SKM-1 treated with dmso at 0.1 percent for 144 hours (cell line): ENCODE measurements at regions not wholly inside any gene's neighbourhood (a gene's known extent, or its start where the extent isn't known, plus 50 kb on each side); places are given as distances from the start of the nearest gene placed in this dataset.
"Not testable (repeated sequence)": the region's sequence is repeated elsewhere in the genome, so short reads cannot be mapped to it uniquely, and the experiment has no call there.

Source experiments
- DNase-seq: peaks from one replicate; lab custom pipeline; 2025; ENCODE audit not compliant: unreplicated experiment; lab: John Stamatoyannopoulos, UW

DNA sequence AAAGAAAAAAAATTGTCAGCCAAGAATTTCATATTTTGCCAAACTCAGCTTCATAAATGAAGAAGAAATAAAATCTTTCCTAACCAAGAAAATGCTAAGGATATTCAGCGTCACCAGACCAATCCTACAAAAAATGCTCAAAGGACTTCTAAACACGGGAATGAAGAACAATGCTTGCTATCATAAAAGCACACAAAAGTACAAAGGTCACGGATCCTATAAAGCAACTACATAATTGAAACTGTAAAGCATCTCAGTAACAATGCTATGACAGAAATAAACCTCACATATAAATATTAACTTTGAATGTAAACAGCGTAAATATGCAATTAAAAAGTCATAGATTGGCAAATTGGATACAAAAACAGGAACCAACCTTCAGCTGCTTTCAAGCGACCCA, 1314.6 kb upstream of the GYPC start:
- DNase-seq, result no peak

DNA sequence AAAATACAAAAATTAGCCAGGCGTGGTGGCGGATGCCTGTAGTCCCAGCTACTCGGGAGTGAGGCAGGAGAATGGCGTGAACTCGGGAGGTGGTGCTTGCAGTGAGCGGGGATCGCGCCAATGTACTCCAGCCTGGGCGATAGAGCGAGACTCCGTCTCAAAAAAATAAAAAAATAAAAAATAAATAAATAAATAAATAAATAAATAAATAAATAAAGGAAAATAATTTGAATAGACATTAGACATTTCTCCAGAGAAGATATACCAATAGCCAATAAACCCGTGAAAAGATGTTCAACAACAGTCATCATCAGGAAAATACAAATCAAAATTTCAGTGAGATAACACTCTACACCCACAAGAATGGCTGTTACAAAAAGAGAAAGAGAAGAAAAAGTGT, 1302.4 kb upstream of the GYPC start:
- not testable (repeated sequence) for DNase-seq

DNA sequence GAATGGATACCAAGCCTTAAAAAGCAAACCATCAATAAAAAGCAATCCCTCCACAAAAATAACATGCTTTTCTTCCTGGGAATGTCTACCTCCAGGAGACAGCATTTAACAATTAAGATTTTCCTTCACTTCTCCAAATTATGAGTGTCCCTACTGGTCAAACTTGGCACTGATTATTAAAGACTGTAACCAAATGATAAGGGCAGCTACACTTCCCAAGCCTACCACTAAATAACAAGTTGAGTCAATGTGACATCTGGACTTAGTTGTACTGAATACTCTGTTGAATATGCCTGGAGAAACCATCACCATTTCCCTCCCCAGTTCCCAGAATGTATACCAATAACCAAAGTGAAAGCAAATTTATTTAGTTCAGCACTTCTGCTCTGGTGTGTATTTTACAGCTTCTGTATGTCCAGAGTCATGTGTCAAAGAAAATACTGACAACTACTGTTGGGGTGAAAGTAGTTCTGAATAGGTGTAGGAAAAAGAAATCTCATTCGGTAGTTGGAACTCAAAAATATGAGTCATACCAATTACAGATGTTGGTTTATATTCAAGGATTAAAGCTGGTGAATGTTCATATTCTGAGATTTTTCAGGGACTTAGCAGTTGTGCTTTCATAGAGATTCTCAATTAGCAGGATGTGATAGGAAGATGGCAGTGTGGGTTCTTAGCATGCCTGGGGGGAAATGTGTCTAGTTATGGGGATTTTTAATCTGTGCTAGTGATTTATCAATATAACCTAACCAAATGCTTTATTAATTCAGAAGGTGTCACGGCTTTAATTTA, 1291.6 kb upstream of the GYPC start:
- no peak for DNase-seq

DNA sequence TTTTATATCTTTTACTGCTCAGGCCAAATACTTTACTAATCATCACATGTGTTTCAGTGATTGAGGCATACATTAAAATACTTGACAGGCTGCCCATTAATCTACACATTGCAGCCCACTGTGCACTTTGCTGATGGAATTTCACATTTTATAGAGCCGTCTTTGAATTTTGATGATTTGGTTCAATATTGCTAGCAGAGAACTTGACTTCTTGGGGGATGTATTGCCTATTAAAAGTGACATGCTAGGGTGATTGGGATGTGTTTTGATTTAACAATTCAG, 1291.0 kb upstream of the GYPC start:
- DNase-seq, result no peak

DNA sequence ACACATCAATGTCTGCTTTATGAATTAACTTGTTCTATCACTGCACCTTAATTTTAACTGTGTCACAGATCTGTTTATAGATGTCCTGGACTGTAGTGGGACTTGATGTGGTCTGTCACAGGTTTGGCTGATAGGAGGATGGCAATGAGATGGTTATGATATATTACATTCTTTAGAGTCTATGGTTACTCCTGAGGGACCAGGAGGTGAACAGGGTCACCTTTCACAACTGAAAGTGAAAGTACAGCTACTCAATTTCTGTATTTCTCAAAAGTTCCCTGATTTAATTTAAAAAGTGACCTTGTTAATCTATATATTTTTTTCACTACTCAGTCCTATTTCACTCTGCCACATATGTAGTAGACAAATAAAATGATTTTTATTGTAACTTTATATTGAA, 1284.1 kb upstream of the GYPC start:
- DNase-seq, result no peak

DNA sequence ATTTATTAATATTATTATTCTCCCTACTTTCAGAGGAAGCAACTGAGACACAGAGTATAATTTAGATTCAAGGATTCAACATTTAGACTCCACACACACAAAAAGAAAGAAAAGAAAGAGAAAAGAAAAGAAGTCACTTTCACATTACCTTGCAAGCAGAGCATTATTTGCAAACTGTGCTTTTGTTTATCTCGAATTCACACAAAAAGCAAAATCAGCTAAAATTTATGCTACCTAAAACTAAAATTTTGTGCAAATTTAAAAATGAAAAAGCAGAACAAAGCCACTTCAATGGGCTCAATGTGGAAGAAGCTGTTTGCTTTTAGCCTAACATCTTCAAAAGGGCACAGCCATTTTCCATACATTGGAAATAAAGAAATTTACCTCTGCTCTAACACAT, 1282.7 kb upstream of the GYPC start:
- no peak for DNase-seq

DNA sequence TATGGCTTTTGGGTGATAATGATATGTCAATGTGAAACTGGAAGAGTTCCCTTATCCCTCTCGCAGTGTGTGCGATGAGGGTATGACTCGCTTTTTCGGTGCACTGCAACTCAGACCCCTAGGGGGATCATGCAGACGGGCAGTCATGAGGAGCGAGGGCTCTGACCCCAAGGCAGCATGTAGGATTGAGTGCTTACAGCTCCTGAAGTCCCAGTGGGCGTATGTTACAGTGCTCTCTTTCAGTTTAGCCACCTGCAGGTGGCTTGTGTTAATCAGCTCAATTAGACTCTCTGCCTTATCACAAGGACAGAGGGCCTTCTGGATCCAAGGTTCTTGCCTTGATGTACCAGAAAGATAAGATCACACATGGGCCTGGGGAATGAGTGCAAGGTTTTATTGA, 1269.9 kb upstream of the GYPC start:
- DNase-seq, result no peak

DNA sequence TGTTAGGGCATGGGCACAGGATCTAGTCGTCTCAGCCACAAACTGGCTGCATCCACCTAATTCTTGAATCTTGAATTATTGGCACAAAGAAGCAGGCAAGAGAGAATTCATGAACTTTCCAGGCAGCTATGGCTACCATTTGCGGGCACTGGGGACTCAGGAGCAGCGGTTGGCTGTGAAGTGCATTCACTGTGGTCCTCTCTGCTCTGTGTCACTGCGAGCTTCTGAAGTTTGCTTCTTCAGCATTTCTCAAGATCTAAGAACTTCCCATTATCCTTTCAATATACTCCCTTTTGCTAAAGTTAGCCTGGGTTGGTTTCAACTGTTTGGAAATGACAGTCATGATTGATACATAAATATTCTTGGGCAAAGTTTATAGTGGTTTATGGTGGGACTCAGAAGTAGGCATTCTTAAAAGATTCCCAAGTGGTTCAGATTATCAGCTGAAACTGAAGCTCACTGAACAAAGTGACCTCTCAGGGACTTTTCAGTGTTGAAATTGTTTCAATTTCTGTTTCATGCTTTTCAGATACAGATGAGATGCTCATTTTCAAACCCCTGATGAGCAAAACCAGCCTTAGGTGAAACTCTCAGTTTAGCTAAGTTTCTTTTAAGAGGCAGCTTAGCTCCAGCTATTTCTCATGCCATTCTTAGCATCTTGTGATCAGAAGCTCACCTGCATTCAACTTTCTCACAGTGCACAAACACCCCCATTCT, 1258.3 kb upstream of the GYPC start:
- no peak for DNase-seq

DNA sequence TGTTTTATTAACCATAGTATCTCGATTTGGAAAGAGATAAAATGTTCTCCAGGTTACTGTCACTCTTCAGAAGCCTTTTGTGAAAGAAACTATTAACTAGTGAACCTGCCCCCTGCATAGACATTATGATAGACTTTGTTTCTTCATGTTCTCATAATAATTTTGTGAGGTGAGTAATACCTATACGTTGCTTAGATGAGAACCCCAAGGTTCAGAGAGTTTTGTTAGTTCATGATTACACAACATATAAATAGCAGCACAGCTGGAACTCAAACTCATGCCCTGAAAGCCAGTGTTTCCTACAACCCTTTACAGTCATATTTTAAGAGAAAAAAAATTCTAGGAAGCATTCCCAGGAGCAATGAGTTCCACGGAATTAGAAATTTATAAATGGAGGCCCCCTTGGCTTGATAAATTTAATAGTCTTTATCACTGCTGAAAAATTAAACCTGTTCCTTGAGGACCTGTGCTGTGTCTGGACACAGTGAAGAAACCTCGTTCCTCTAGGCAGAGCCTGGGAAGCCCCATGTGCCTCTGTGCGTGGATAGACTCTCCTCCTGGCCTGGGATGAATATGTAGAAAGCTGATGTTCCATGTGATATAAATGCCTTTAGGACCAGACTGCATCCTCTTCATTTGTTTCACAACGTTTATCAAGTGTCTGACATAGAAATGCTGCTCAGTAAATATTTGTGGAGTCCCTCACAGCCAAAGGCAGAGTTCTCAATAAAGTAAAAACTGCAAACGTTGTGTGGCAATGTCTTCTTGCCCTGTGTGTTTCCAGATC, 1257.0 kb upstream of the GYPC start:
- DNase-seq, result no peak

DNA sequence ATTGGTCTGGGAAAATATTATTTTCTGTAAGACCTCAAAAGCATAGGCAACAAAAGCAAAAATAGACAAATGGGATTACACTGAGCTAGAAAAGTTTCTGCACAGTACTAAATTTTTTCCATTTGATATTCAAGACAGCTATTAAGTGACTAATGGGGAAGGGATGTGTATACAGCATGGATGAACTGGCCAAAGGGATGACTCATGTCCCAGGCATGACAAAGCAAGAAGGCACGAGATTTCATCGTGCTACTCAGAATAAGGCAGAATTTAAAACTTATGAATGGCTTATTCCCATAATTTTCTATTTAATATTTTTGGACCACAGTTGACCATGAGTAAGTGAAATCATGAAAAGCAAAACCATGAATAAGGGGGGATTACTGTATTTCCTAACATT, 1250.1 kb upstream of the GYPC start:
- DNase-seq, result no peak

DNA sequence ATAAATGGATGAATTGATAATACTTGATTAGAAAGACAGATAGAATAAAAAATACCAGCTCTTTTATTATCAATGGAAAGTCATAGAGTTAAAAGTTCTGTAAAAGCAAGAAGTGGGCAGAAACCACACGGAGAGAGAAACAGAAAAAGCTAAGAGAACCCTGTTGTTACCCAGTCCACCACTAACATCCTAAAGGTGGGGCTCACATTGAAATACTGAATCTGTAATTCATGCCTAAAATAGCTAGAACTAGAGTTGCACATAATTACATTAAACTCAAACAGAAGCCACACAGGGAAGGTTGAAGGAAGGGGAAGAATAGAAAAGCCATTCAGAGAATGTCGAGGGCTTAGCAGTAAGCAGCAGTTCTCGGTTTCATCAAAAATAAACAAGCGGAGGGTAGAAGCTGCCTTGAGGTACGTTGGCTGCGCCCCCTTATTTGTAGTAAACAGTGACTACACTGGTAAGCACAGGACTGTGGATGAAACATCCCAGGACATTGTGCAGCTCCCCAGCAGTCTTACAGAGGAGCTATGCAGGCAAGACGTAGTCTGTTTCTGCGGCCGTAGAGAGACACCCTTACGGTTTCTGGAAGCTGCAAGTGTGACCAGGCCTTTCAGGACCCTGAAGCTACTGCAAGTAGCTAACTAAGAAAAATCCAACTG, 1247.0 kb upstream of the GYPC start:
- DNase-seq, result no peak

DNA sequence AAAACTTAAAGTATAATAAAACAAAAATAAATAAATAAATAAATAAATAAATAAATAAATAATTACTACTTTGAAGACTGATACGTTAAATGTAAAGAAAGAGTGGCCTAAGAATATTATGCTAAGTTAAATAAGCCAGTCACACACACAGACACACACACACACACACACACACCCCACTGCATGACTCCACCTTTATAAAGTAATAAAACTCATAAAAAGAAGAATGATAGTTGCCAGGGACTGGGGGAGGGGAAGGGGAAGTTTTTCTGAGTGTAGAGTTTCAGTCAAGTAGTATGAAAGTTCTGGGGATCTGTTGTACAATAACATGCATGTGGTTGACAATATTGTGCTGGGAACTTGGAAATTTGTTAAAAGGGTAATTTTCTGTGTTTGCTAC, 1237.5 kb upstream of the GYPC start:
- no peak for DNase-seq

DNA sequence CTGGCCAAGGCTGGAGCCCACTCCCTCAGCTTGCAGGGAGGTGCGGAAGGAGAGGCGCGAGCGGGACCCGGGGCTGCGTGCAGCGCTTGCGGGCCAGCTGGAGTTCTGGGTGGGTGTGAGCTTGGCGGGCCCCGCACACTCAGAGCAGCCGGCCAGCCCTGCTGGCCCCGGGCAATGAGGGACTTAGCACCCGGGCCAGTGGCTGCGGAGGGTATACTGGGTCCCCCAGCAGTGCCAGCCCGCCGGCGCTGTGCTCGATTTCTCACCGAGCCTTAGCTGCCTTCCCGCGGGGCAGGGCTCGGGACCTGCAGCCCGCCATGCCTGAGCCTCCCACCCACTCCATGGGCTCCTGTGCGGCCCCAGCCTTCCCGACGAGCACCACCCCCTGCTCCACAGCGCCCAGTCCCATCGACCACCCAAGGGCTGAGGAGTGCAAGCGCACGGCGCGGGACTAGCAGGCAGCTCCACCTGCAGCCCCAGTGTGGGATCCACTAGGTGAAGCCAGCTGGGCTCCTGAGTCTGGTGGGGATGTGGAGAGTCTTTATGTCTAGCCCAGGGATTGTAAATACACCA, 1233.7 kb upstream of the GYPC start:
- not testable (repeated sequence) for DNase-seq

DNA sequence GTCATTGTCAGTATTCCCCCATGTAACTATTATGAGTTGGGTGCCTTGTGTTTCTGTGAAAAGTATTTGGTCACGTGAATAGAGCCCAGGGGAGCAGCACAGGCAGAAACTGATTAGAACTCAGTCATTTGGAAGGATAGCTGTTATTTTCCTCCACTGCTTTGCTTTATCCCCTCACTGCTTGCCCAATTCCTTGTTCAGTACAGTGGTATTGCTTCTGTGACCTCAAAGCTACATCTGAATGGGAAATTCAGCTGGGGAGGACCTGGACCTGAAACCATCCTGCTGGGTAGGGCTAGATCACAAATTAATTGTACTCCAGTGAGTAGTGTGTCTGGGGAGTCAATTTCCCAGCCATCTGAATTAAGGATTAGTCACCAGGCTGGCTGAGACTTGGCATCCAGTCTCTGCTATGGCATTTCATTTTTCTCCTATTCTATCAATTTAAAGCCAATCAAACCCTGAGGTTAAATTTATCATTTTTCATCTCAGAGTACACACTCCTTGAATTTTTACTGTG, 1231.6 kb upstream of the GYPC start:
- no peak for DNase-seq

DNA sequence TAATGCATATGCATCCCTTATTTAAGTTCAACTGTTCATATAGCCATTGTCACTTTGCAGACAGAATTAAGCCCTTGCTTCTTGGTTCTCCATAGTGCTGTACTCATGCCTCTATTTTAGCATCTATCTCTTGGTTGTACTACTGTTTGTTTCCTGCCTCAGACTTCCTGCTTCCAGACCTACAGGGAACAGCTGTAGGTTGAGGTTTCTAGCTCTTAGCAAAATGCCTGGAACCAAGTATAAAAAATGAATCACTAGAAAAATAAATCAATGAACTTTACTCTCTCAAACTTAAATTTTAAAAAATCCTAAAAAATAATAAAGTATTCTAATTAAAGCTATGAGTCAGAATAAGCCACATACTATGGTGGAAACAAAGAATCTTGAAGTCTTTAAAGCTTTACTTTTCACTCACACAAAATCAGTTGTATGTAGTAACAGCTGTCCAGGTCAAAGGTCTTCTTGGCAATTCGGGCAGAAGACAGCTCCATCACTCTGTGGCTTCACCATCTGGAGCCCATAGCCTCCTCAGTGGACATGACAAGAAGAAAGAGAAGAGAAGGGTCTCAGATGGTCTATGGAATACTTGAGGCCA, 1228.1 kb upstream of the GYPC start:
- no peak for DNase-seq

DNA sequence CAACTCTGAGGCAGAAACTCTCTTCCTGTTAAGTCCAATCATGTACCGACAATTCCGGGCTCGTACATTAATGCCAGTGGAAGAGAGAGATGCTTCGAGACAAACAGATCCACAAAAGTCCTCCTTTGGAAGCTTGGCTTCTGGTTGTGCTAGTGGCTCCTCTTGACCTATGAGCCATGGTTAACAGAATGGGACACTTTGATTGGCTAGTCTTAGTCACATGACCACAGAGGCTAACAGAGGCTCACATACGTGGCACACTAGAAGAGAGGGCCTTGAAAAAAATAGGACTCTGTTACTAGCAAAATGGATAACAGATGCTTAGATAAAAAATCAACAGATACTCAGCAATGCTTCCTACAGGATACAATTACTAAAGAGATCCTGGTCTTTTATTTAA, 1211.9 kb upstream of the GYPC start:
- DNase-seq, result no peak

DNA sequence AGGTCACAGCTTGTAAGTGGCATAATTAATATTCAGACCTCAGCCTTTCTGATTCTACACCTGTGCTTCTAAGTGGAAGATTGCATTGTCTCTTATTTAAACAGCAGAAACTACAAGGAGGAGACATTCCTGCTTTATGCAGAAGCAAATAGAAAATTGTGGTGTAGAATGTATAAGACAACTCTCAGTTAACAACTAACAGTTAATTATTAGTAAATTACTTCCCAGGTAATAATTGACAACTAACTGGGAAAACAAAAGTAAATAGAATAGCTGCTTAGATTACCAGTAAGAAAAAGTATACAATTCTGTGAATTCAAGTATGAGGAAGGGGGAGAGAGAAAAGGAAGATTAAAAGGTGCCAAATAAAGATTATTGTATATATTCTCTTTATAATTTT, 1210.5 kb upstream of the GYPC start:
- no peak for DNase-seq

DNA sequence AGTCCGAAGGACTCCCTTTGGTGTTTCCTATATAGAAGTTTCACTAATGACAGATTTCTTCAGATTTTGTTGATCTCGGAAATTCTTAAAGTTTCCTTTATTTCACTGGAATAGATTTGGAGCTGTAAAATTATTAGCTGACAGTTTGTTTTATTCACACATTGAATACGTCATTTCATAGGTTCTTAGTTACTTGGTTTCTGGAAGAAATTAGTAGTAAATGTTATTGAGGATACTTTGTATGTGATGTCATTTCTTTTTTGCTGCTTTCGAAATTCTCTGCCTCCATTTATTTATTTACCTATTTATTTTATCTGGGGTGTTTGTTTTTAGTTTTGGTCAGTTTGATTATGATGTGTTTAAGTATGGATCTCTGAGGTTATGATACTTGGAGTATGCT, 1205.9 kb upstream of the GYPC start:
- DNase-seq, result no peak

DNA sequence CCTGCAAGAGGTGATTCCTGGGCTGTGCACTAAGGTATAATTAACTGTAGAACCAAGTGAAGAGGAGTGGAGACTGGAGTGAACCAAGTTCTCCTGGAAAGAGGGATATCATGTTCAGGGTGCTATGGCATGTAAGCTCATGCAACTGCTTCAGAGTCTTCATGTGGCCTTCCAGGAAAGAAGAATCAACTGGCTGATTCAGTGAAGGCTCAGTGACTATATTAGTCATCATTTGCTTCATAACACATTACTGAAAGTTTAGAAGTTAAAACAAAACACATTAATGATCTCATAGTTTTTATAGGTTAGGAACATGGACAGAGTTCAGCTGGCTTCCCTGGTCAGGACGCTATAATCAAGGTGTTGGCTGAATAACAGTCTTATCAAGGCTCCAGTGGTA, 1200.8 kb upstream of the GYPC start:
- no peak for DNase-seq

DNA sequence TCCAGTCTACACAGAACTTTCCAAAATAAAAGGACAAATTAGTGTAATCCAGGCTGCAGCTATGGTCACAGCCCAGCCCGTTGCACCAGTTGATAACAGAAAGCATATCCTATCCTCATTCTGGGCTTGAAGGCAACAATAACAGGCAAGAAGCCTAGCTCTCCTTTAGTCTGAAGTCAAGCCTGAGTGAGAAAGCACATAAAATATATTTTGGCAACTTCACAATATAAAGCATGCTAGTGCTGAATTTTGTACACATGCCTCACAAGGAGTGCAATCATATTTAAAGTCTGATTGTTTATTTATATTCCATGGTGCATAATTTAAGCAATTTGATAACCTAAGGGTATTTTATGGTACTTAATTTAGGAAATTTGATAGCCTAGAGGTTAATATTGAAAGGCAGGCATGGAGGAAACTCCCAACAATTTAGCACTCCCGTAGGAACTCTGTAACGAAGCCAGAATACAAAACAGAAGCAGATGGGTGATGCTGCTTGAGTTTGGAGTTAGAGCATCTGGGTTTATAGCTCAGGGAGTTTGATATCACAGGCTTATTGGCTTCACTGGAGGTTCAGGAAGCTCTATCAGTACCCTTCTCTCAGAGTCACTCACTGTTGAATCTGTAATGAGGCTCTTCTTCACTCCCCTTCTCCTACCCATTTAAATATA, 1199.1 kb upstream of the GYPC start:
- no peak for DNase-seq
